IMR-90 (cell line): ENCODE measurements at regions not wholly inside any gene's neighbourhood (a gene's known extent, or its start where the extent isn't known, plus 50 kb on each side); places are given as distances from the start of the nearest gene placed in this dataset.

Experiments used
- ATAC-seq: fragments of 200-7000 bp; cut with Tn5 transposase; 2 replicates; pipeline ENCODE4 v1.9.1; 2020; ENCODE audit warnings: low read depth, mild to moderate bottlenecking, moderate library complexity
- BruUV-seq: library from RNA; stranded (reverse); fragments of 400-500 nt; replicated peaks from 2 replicates; lab custom pipeline; 2021; lab: Mats Ljungman, UMichigan
- CTCF ChIA-PET: fragments of 300-600 bp; formaldehyde crosslinking; extraction: SDS; loops from one replicate; lab custom pipeline; 2021; ENCODE audit warnings: antibody characterized with exemption; lab: Yijun Ruan, JAX
- POLR2A ChIA-PET: fragments of 300-600 bp; sonication (Branson Sonifier 250); formaldehyde crosslinking; loops from one replicate; lab custom pipeline; 2022; ENCODE audit warnings: antibody characterized with exemption; ENCODE audit not compliant: unreplicated experiment; lab: Charles Lee
- DNase-seq: peaks from one replicate; pipeline ENCODE4 v3.0.0; 2013
- H2AFZ ChIP-seq: replicated peaks from 2 replicates; pipeline ENCODE3; 2013; ENCODE audit warnings: low read length, mild to moderate bottlenecking; ENCODE audit not compliant: poor library complexity
- H2AK5ac ChIP-seq: 2 replicates; pipeline ENCODE4 v1.6.1; 2013; ENCODE audit warnings: low read depth, low read length, inconsistent platforms
- H2AK9ac ChIP-seq: replicated peaks from 2 replicates; pipeline ENCODE3; 2013; ENCODE audit warnings: mild to moderate bottlenecking, low read depth, low read length, moderate library complexity; ENCODE audit not compliant: poor library complexity
- H2BK120ac ChIP-seq: 2 replicates; pipeline ENCODE4 v1.6.1; 2013; ENCODE audit warnings: low read depth, low read length, inconsistent platforms
- H2BK15ac ChIP-seq: 3 replicates; pipeline ENCODE4 v1.6.1; 2013; ENCODE audit warnings: low read depth, low read length, inconsistent platforms
- H2BK20ac ChIP-seq: 2 replicates; pipeline ENCODE4 v1.6.1; 2013; ENCODE audit warnings: low read depth, mild to moderate bottlenecking, inconsistent platforms, low read length, moderate library complexity
- H2BK5ac ChIP-seq: 2 replicates; pipeline ENCODE4 v1.6.1; 2013; ENCODE audit warnings: mild to moderate bottlenecking, low read depth, low read length, inconsistent platforms; ENCODE audit not compliant: poor library complexity, severe bottlenecking
- H3K14ac ChIP-seq: replicated peaks from 2 replicates; pipeline ENCODE4 v1.6.1; 2013; ENCODE audit warnings: low read depth, low read length, inconsistent platforms
- H3K18ac ChIP-seq: 2 replicates; pipeline ENCODE4 v1.6.1; 2013; ENCODE audit warnings: low read depth, low read length, control low read depth
- H3K23ac ChIP-seq: 2 replicates; pipeline ENCODE4 v1.6.1; 2013; ENCODE audit warnings: low read depth, low read length, inconsistent platforms
- H3K27ac ChIP-seq: 2 replicates; pipeline ENCODE4 v1.5.1; 2013; ENCODE audit warnings: mild to moderate bottlenecking, control low read depth, low read length; ENCODE audit not compliant: insufficient read depth
- H3K27me3 ChIP-seq: 2 replicates; pipeline ENCODE4 v1.6.1; 2013; ENCODE audit warnings: low read length; ENCODE audit not compliant: control insufficient read depth, insufficient read depth
- H3K36me3 ChIP-seq: 2 replicates; pipeline ENCODE4 v1.6.1; 2013; ENCODE audit warnings: low read length, mixed read lengths; ENCODE audit not compliant: control insufficient read depth, insufficient read depth
- H3K4ac ChIP-seq: 2 replicates; pipeline ENCODE4 v1.6.1; 2013; ENCODE audit warnings: low read depth, low read length, inconsistent platforms
- H3K4me1 ChIP-seq: 2 replicates; pipeline ENCODE4 v1.6.1; 2013; ENCODE audit warnings: low read length, mixed read lengths; ENCODE audit not compliant: control insufficient read depth, insufficient read depth
- H3K4me2 ChIP-seq: 2 replicates; pipeline ENCODE4 v1.6.1; 2013; ENCODE audit warnings: low read depth, mild to moderate bottlenecking, control low read depth, low read length, moderate library complexity
- H3K4me3 ChIP-seq: 2 replicates; pipeline ENCODE4 v1.5.1; 2013; ENCODE audit warnings: low read depth, mild to moderate bottlenecking, control low read depth, low read length, moderate library complexity; ENCODE audit not compliant: insufficient read depth
- H3K56ac ChIP-seq: 2 replicates; pipeline ENCODE4 v1.6.1; 2013; ENCODE audit warnings: low read length, inconsistent platforms; ENCODE audit not compliant: insufficient read depth; ENCODE audit errors: extremely low read depth
- H3K79me1 ChIP-seq, 2 experiments: 2 replicates each; pipeline ENCODE4 v1.6.1; 2013; ENCODE audit warnings: low read length in 2 of 2, inconsistent platforms in 1 of 2, low read depth in 1 of 2
- H3K9ac ChIP-seq: 2 replicates; pipeline ENCODE4 v1.6.1; 2013; ENCODE audit warnings: low read depth, low read length, control low read depth
- H3K9me1 ChIP-seq: 2 replicates; pipeline ENCODE4 v1.6.1; 2013; ENCODE audit warnings: low read length, inconsistent platforms; ENCODE audit not compliant: insufficient read depth
- H3K9me3 ChIP-seq: 2 replicates; pipeline ENCODE4 v1.6.1; 2013; ENCODE audit warnings: low read length; ENCODE audit not compliant: control insufficient read depth, insufficient read depth
- H4K20me1 ChIP-seq: 2 replicates; pipeline ENCODE4 v1.6.1; 2013; ENCODE audit warnings: low read length, inconsistent platforms; ENCODE audit not compliant: insufficient read depth
- H4K5ac ChIP-seq: 2 replicates; pipeline ENCODE4 v1.6.1; 2013; ENCODE audit warnings: mild to moderate bottlenecking, low read depth, low read length, control low read depth
- H4K8ac ChIP-seq, 2 experiments: 2 replicates each; pipeline ENCODE4 v1.6.1; 2013; ENCODE audit warnings: low read depth in 2 of 2, low read length in 2 of 2, control low read depth in 1 of 2, inconsistent platforms in 1 of 2
- H4K91ac ChIP-seq: 2 replicates; pipeline ENCODE4 v1.6.1; 2013; ENCODE audit warnings: low read depth, low read length, inconsistent platforms; ENCODE audit not compliant: insufficient read depth
- BHLHE40 ChIP-seq: fragments of 150-350 bp; IDR thresholded peaks from 2 replicates; pipeline ENCODE4 v1.6.1; 2016; ENCODE audit warnings: mild to moderate bottlenecking, low read depth, low read length
- CEBPB ChIP-seq: IDR thresholded peaks from 2 replicates; pipeline ENCODE4 v1.6.1; 2012; ENCODE audit warnings: low read depth, low read length, improper control_type of control experiment
- CHD1 ChIP-seq: IDR thresholded peaks from 2 replicates; pipeline ENCODE4 v1.6.1; 2012; ENCODE audit warnings: low read depth, low read length, improper control_type of control experiment
- CTCF ChIP-seq: conservative IDR thresholded peaks from 2 replicates; pipeline ENCODE4 v1.5.1; 2012; ENCODE audit warnings: mild to moderate bottlenecking, low read depth, low read length, improper control_type of control experiment
- ELK1 ChIP-seq: fragments of 150-350 bp; IDR thresholded peaks from 2 replicates; pipeline ENCODE4 v1.6.1; 2016; ENCODE audit warnings: low read depth, mild to moderate bottlenecking, low read length, moderate library complexity, borderline replicate concordance
- FOS ChIP-seq: fragments of 150-350 bp; IDR thresholded peaks from 2 replicates; pipeline ENCODE4 v1.6.1; 2016; ENCODE audit warnings: low read depth, low read length
- MAFK ChIP-seq: IDR thresholded peaks from 2 replicates; pipeline ENCODE4 v1.6.1; 2012; ENCODE audit warnings: low read depth, low read length, improper control_type of control experiment
- MAZ ChIP-seq: IDR thresholded peaks from 2 replicates; pipeline ENCODE4 v1.6.1; 2012; ENCODE audit warnings: low read depth, mild to moderate bottlenecking, low read length, improper control_type of control experiment, moderate library complexity, borderline replicate concordance
- MXI1 ChIP-seq: IDR thresholded peaks from 2 replicates; pipeline ENCODE4 v1.6.1; 2012; ENCODE audit warnings: low read depth, mild to moderate bottlenecking, low read length, moderate library complexity, borderline replicate concordance
- NFE2L2 ChIP-seq: fragments of 150-350 bp; IDR thresholded peaks from 2 replicates; pipeline ENCODE4 v1.6.1; 2016; ENCODE audit warnings: low read depth, mild to moderate bottlenecking, low read length
- POLR2A ChIP-seq: IDR thresholded peaks from 2 replicates; pipeline ENCODE4 v1.6.1; 2012; ENCODE audit warnings: mild to moderate bottlenecking, low read depth, low read length
- RAD21 ChIP-seq: IDR thresholded peaks from 2 replicates; pipeline ENCODE4 v1.6.1; 2012; ENCODE audit warnings: low read length, improper control_type of control experiment
- RCOR1 ChIP-seq: IDR thresholded peaks from 2 replicates; pipeline ENCODE4 v1.6.1; 2012; ENCODE audit warnings: mild to moderate bottlenecking, low read length, improper control_type of control experiment; ENCODE audit not compliant: insufficient replicate concordance
- RFX5 ChIP-seq: IDR thresholded peaks from 2 replicates; pipeline ENCODE4 v1.8.0; 2012; ENCODE audit warnings: low read depth, mild to moderate bottlenecking, low read length, moderate library complexity
- SMC3 ChIP-seq: fragments of 150-350 bp; IDR thresholded peaks from 2 replicates; pipeline ENCODE4 v1.6.1; 2016; ENCODE audit warnings: low read depth, mild to moderate bottlenecking, antibody characterized with exemption, low read length, moderate library complexity
- USF2 ChIP-seq: fragments of 150-350 bp; IDR thresholded peaks from 2 replicates; pipeline ENCODE4 v1.6.1; 2017; ENCODE audit warnings: mild to moderate bottlenecking, antibody characterized with exemption, low read length, low read depth
- WGBS, 2 experiments: methylation state at CpG; one replicate each; pipeline versions ENCODE4 v1.1.5 to v1.1.7; 2013; ENCODE audit warnings: missing lambda C conversion rate in 2 of 2; ENCODE audit not compliant: insufficient read length in 1 of 2; ENCODE audit errors: extremely low coverage in 2 of 2; 5-methylcytosine and 5-hydroxymethylcytosine counted together
- dilution Hi-C: fragments of 300-500 bp; cut with HindIII; formaldehyde crosslinking; loops from one replicate; pipeline ENCODE4 v1.14.3; 2018; ENCODE audit warnings: low sequenced_read_pairs; ENCODE audit not compliant: unreplicated experiment
- in situ Hi-C: fragments of 300-500 bp; cut with MboI; formaldehyde crosslinking; loops from 3 replicates; pipeline ENCODE4 v1.14.3; 2019; ENCODE audit warnings: low sequenced_read_pairs, inconsistent platforms, mixed read lengths
- intact Hi-C: fragments of 100-400 bp; cut with micrococcal nuclease; formaldehyde crosslinking; loops from 2 replicates; pipeline ENCODE4 v1.10.0; 2022

GRCh38 chr11:45035413-45035812 lies 84.7 kb upstream of the TP53I11 start:
- Histone ChIP-seq H3K14ac (no peak overlapping the region), H3K9ac (no peak overlapping the region), H3K56ac (no peak overlapping the region), H3K27me3 (peaks cover 37% of the 10 kb centered on the region), H2AK5ac (no peak overlapping the region), H3K4me1 (no peaks in the 10 kb centered on the region), H3K23ac (no peak overlapping the region), H2BK15ac (no peak overlapping the region), H4K8ac (no peak overlapping the region), H3K27ac (no peak overlapping the region), H2AFZ (no peak overlapping the region), H4K91ac (no peak overlapping the region), H4K20me1 (no peaks in the 10 kb centered on the region), H2BK20ac (no peak overlapping the region), H3K18ac (no peak overlapping the region), H2AK9ac (no peak overlapping the region), H3K4me2 (no peak overlapping the region), H3K4me3 (no peak overlapping the region), H2BK5ac (no peak overlapping the region), H3K79me1 (no peaks in the 10 kb centered on the region), H3K36me3 (no peaks in the 10 kb centered on the region), H3K9me1 (no peaks in the 10 kb centered on the region), H3K4ac (no peak overlapping the region), H2BK120ac (no peak overlapping the region), H3K9me3 (peaks cover 4% of the 10 kb centered on the region), H4K5ac (no peak overlapping the region)
- TF ChIP-seq CTCF: no peak
- TF ChIP-seq RFX5: no peak
- TF ChIP-seq SMC3: no peak
- TF ChIP-seq MAFK: no peak
- TF ChIP-seq MXI1: no peak
- TF ChIP-seq ELK1: no peak
- TF ChIP-seq FOS: no peak
- TF ChIP-seq RCOR1: no peak
- no peak for TF ChIP-seq CHD1
- no peak for TF ChIP-seq BHLHE40
- TF ChIP-seq POLR2A: no peak
- no peak for TF ChIP-seq CEBPB
- no peak for TF ChIP-seq USF2
- TF ChIP-seq RAD21: no peak
- no peak for TF ChIP-seq MAZ
- TF ChIP-seq NFE2L2: no peak
- BruUV-seq: no TSS peak
- in situ Hi-C loops (no loop called here), dilution Hi-C loops (no loop called here), intact Hi-C loops (no loop called here)
- DNase-seq (no peak), ATAC-seq (no peak)
- ChIA-PET POLR2A (no interaction called here), CTCF (no interaction called here)
- 33% methylated on average over 1 of the region's 4 CpGs; no CpG with 5 or more reads in 1 of the 2 experiments for WGBS, 2 experiments
